ENCODE measurements at regions not wholly inside any gene's neighbourhood (a gene's known extent, or its start where the extent isn't known, plus 50 kb on each side); places are given as distances from the start of the nearest gene placed in this dataset.
A peak's percentile ranks its signal among the peaks of the same experiment; 100 is the strongest.

DNA sequence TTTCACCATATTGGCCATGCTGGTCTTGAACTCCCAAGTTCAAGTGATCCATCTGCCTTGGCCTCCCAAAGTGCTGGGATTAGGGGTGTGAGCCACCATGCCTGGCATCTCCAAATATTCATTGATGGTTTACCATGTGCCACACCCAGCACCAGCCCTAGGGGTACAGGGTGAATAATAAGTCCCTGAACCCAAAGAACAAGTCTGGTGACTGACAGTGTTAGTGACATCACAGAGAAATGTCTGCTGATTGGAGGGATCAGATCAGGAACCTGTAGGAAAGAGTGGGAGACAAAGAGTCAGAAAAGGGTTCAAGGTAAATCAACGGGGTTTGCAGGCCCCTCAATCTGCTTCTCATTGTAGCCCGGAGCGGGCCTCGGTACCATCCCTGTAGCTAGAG is 118.4 kb upstream of the NABP1 start:
- DNase-seq (ENCODE audit: low spot score) = no peak

DNA sequence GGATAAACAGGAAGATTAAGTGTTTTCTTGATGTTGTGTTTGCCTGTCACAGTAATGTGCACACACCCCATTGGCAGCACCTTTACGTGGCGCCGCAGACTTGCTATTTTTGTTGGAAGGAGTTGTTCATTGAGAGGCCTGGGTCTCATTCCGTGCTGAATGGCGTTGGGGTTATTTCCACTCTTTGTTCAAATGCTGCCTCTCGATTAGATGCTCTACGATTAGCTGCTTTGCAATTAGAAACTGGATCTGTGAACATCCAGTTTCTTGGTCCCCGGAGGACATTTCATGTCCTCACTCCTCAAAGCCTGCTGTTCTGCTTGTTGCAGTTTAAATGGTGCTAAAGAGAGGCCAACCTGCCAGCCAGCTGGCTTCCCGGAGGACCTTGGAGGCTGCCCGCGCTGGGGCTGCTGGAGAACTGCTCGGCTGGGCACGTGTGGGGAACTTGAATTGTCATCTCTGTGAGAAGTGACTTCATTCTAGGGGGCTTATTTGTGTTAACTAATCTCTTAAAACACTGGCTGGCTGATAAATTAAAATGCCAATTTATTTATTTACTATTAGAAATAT is 117.4 kb upstream of the NABP1 start:
- no peak for DNase-seq (ENCODE audit: low spot score)

- no peak for DNase-seq (ENCODE audit: low spot score)
Measured at GRCh38 chr2:191565120-191565519, 112.8 kb upstream of the NABP1 start.

DNA sequence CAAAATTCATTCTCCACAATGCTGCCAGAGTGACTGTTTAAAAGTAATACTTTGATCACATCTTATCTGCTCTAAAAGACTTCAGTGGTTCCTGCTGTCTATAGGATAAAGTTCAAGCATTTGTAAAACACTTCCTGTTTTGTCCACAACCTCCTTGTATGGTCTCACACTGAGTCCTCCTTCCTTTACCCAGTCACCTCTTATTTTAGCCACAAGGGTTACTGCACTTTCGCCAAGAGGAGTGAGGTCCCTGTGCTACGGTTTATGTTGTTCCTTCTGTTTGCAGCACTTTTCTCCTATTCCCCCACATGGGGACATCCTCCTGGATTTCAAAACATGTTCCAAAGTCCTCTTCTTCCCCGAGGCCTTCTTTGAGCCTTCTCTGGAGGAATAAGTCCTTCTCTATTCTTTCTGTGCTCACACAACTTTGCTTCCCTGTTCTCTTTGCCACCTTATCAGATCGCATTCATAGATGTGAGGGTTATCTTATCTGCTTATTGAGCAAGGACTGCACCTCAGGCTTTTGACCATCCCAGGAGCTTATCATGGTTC is 112.2 kb upstream of the NABP1 start:
- no peak for DNase-seq (ENCODE audit: low spot score)

- DNase-seq (ENCODE audit: low spot score) = peak; percentile 63
Measured at GRCh38 chr2:191566344-191566743, 111.6 kb upstream of the NABP1 start.

- no peak for DNase-seq (ENCODE audit: low spot score)
Measured at GRCh38 chr2:191567206-191567605, 110.7 kb upstream of the NABP1 start.

DNA sequence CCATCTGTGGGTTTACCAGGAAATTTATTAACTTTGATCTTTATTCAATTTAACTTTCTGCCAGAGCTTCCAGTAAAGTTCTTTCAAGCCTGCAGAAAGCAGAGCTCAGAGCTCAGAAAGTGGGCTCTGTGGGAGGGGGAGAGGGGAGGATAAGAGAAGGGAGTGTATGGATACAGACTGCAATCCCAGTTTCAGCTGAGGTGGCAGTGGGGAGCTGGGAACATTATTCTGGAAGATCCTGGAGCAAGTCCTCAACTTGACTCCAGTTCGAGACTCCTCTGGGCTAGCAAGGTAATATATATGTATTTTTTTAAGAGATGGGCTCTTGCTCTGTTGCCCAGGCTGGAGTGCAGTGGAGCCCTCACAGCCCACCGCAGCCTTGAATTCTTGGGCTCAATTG is 108.9 kb upstream of the NABP1 start:
- no peak for DNase-seq (ENCODE audit: low spot score)

GRCh38 chr2:191571163-191571769 is 106.7 kb upstream of the NABP1 start:
- peak; percentile 48 for DNase-seq (ENCODE audit: low spot score)

GRCh38 chr2:191572319-191572718 is 105.6 kb upstream of the NABP1 start:
- no peak for DNase-seq (ENCODE audit: low spot score)

DNA sequence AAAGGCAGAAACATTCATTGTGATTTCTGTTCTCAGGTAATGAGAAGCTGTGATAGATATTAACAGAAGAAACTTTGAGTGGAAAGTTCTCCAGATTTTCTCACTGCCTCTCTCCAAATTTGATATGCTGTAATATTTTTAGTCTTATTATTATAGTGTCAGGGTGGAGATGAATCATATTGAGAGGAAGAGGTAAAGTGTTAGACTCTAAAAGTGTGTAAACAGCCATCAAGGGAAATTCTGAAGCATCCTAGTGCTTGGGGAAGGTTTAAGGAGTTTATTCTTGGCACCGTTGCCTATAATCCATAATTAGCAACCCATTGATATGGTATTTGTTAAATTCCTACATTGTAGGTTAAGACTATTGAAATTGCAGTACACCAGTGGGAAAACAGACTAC is 104.7 kb upstream of the NABP1 start:
- DNase-seq (ENCODE audit: low spot score) = no peak

DNA sequence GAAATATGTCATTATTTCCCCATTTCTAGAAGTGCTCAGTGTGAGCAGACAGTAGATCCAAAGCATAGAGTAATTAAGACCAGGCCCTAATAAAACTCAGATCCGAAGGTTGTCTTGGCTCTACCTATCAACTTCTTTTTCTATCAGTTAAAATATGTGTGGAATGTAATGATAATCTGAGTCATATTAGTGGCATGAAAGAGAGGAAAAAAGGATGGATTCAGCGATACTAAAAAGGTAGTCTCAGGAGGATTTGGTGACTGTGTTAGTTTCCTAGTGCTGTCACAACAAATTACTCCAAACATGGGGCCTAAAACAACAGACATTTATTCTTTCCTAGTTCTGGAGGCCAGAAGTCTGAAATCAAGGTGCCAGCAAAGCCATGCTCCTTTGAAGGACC is 103.7 kb upstream of the NABP1 start:
- no peak for DNase-seq (ENCODE audit: low spot score)

DNA sequence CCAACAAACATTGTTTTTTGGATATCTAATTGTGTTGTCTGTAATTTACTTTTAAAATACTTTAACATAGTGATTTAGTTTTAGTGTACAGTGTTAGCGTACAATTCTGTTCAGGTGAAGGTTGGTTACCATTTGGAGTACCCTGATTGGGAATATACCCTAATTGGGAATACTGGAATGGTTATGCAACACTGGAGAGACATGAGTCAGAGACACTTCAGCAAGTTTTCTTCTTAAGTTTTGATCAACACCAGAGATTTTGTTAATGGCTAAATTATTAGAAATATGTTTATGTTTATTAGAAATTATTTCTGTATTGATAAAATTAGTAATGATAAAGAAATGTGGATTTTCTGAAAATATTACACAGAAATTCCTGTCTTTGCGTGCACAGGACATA is 100.3 kb upstream of the NABP1 start:
- no peak for DNase-seq (ENCODE audit: low spot score)

DNA sequence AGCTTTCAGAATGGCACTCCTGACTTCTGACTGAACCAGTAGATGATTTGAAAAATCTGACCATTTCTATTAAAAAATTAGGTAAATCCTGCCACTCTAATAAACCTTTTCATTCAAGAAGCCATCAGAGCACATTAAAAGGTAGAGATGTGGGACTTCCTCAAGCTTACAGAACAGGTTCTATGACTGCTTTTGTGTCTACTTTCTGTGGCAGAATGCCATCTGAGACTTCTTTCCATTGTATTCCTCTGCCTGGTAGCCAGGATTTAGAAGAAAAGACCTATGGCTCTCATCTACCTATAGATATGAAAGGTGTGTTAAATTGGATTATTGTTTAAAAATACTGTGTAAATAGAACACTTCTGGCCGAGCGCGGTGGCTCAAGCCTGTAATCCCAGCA is 99.9 kb upstream of the NABP1 start:
- DNase-seq (ENCODE audit: low spot score) = no peak

- no peak for DNase-seq (ENCODE audit: low spot score)
Measured at GRCh38 chr2:191580581-191580980, 97.4 kb upstream of the NABP1 start.

DNA sequence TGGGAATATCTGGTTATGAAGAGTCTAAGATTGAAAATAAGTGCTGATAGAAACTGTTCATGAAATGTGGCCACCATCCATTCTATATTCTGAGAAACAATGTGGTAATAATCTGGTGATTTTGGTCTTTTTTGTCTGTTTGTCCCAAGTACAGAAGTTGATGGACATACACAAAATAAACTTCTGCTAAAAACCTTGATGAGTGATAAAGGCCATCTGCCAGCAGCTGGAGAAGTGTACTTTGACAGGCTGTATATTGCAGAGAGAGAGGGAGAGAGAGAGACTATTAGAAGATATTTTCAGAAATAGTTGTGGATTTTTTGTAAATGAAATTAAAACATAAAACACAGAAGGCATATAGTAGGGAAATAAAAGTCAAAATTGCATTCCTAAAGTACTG is 96.9 kb upstream of the NABP1 start:
- no peak for DNase-seq (ENCODE audit: low spot score)

DNA sequence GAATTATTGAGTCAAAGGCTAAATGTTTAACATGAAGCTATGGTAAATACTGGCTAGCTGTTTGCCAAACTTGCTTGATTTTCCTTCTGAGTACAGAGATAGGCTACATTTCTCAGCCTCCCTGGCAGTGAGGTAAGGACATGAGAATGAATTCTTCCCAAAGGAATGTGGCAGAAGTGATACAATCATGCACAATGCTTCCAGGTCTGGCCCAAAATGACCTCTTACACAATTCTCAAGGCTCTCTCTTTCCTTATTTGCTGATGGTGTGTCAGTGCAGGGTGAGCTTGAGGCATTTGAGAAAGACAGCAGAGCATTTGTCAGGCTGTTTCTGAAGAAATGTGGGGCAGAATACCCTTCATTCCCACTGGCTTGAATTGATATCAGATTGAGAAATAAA is 95.6 kb upstream of the NABP1 start:
- DNase-seq (ENCODE audit: low spot score) = peak; percentile 69

GRCh38 chr2:191591025-191591424 is 86.9 kb upstream of the NABP1 start:
- DNase-seq (ENCODE audit: low spot score) = no peak

- peak; percentile 46 for DNase-seq (ENCODE audit: low spot score)
Measured at GRCh38 chr2:191593622-191594385, 84.1 kb upstream of the NABP1 start.

DNA sequence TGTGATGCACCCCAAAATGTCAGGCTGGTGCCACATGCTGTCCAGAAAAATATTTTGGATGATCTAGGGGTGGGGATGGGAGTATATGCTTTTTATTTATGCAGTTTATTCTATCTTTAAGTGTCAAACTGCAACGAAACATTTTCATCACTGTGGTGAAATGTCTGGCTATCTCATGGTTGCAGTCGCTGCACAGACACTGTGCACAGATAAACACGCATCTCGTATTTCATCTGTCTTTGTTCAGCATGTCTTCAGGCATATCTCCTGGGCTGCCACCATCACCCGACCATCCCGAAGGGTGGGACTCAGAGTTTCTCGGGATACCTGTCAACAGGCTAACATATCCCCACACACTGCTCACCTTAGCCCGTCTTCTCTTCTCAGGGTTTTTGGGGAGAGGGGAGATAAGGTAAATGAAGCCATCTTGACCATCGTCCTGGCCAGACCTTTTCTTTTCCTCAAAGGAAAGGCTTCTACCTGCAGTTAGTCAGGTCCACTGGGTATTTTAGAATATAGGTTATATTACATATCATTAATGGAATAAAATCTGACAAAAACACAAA is 80.7 kb upstream of the NABP1 start:
- no peak for DNase-seq (ENCODE audit: low spot score)

- DNase-seq (ENCODE audit: low spot score) = no peak
Measured at GRCh38 chr2:191598296-191598695, 79.6 kb upstream of the NABP1 start.

- DNase-seq (ENCODE audit: low spot score) = no peak
Measured at GRCh38 chr2:191601060-191601459, 76.9 kb upstream of the NABP1 start.

DNA sequence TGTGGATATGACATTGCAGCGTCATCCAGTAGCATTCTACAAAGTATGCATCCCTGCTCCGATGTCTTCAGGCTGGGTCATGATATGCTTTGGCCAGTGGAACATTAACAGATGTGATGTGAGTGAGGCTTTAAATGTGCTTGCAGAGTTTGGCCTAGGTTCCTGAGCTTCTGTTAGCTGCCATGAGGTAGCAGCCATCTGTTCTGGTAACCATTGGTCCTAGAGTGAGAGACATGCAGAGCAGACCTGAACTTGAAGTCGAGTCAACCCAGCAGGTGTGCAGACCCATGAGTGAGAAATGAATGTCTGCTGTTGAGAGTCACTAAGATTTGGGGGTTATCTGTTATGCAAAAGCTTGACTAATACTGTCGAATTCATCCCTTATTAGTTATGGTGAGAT is 73.8 kb upstream of the NABP1 start:
- DNase-seq (ENCODE audit: low spot score) = no peak

DNA sequence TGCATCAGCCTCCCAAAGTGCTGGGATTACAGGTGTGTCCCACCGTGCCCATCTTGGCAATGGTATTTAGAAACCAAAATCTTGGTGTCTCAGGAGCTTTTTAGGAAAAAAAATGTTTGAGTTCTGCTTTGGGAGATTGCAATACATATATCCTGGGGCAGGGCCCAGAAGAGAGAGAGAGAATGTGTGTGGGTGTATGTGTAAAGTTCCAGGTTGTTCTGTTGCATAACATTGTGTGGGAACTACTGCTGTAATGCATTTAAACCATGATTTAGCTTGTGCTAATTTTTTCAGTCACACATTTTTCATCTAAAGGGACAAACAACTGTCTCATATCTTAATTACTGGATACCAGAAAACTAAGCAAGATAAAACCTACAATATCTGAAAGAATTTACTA is 70.8 kb upstream of the NABP1 start:
- no peak for DNase-seq (ENCODE audit: low spot score)

Measured in AG20443 (cell line).